ENCODE measurements at regions not wholly inside any gene's neighbourhood (a gene's known extent, or its start where the extent isn't known, plus 50 kb on each side); places are given as distances from the start of the nearest gene placed in this dataset.

- ATAC-seq, result no peak
- intact Hi-C loops (cut with DNase I), result no loop called here
- no peak for DNase-seq
Observed at GRCh38 chr6:94289131-94289530, 869.8 kb upstream of the EPHA7 start.

- intact Hi-C loops (cut with DNase I), result no loop called here
- DNase-seq (no peak), ATAC-seq (no peak)
Observed at GRCh38 chr6:94278146-94278545, 858.8 kb upstream of the EPHA7 start.

- ATAC-seq, result no peak
- intact Hi-C loops (cut with DNase I), result no loop called here
- no peak for DNase-seq
Observed at GRCh38 chr6:94272327-94272726, 853.0 kb upstream of the EPHA7 start.

- intact Hi-C loops (cut with DNase I), result no loop called here
- DNase-seq (no peak), ATAC-seq (no peak)
Observed at GRCh38 chr6:94270091-94270948, 851.0 kb upstream of the EPHA7 start.

GRCh38 chr6:94269256-94269655 is 849.9 kb upstream of the EPHA7 start:
- DNase-seq (no peak), ATAC-seq (no peak)
- intact Hi-C loops (cut with DNase I), result no loop called here

- DNase-seq, result no peak
- ATAC-seq, result no peak
- intact Hi-C loops (cut with DNase I), result no loop called here
Observed at GRCh38 chr6:94260765-94261164, 841.4 kb upstream of the EPHA7 start.

- intact Hi-C loops (cut with DNase I), result no loop called here
- DNase-seq (no peak), ATAC-seq (no peak)
Observed at GRCh38 chr6:94254689-94255088, 835.3 kb upstream of the EPHA7 start.

- ATAC-seq (no peak), DNase-seq (no peak)
- intact Hi-C loops (cut with DNase I), result no loop called here
Observed at GRCh38 chr6:94251878-94252277, 832.5 kb upstream of the EPHA7 start.

- DNase-seq (no peak), ATAC-seq (no peak)
- intact Hi-C loops (cut with DNase I), result no loop called here
Observed at GRCh38 chr6:94245395-94245794, 826.0 kb upstream of the EPHA7 start.

GRCh38 chr6:94238868-94239267 is 819.5 kb upstream of the EPHA7 start:
- ATAC-seq, result no peak
- intact Hi-C loops (cut with DNase I), result no loop called here
- no peak for DNase-seq

- no peak for ATAC-seq
- intact Hi-C loops (cut with DNase I), result no loop called here
- no peak for DNase-seq
Observed at GRCh38 chr6:94227741-94228140, 808.4 kb upstream of the EPHA7 start.

GRCh38 chr6:94217836-94218235 is 798.5 kb upstream of the EPHA7 start:
- DNase-seq (no peak), ATAC-seq (no peak)
- intact Hi-C loops (cut with DNase I), result no loop called here

GRCh38 chr6:94215552-94215951 is 796.2 kb upstream of the EPHA7 start:
- DNase-seq (no peak), ATAC-seq (no peak)
- intact Hi-C loops (cut with DNase I), result no loop called here

- ATAC-seq (no peak), DNase-seq (no peak)
- intact Hi-C loops (cut with DNase I), result no loop called here
Observed at GRCh38 chr6:94213226-94213625, 793.9 kb upstream of the EPHA7 start.

GRCh38 chr6:94196891-94197290 is 777.5 kb upstream of the EPHA7 start:
- DNase-seq (no peak), ATAC-seq (no peak)
- intact Hi-C loops (cut with DNase I), result no loop called here

- DNase-seq (no peak), ATAC-seq (no peak)
- intact Hi-C loops (cut with DNase I), result no loop called here
Observed at GRCh38 chr6:94190030-94190429, 770.7 kb upstream of the EPHA7 start.

GRCh38 chr6:94184666-94185464 is 765.5 kb upstream of the EPHA7 start:
- intact Hi-C loops (cut with DNase I), result no loop called here
- ATAC-seq, result no peak
- no peak for DNase-seq

GRCh38 chr6:94177429-94177828 is 758.1 kb upstream of the EPHA7 start:
- ATAC-seq, result no peak
- intact Hi-C loops (cut with DNase I), result no loop called here
- DNase-seq, result no peak

- intact Hi-C loops (cut with DNase I), result no loop called here
- ATAC-seq (no peak), DNase-seq (no peak)
Observed at GRCh38 chr6:94175465-94175864, 756.1 kb upstream of the EPHA7 start.

- intact Hi-C loops (cut with DNase I), result no loop called here
- no peak for ATAC-seq
- no peak for DNase-seq
Observed at GRCh38 chr6:94163877-94164276, 744.5 kb upstream of the EPHA7 start.

- ATAC-seq (no peak), DNase-seq (no peak)
- intact Hi-C loops (cut with DNase I), result no loop called here
Observed at GRCh38 chr6:94150886-94151285, 731.5 kb upstream of the EPHA7 start.

All from left cardiac atrium (tissue), 4 donors.